ENCODE measurements at regions not wholly inside any gene's neighbourhood (a gene's known extent, or its start where the extent isn't known, plus 50 kb on each side); places are given as distances from the start of the nearest gene placed in this dataset.

- no peak for DNase-seq
- Histone ChIP-seq H3K27ac (ENCODE audit: low read depth in 2 of 2, low read length in 1 of 2) (no peak overlapping the region), H3K4me2 (no peak overlapping the region), H3K9ac (no peak overlapping the region), H3K27me3 (ENCODE audit: insufficient read depth) (no peaks in the 10 kb centered on the region), H3F3A (replicated peaks; ENCODE audit: insufficient read depth) (no peaks in the 10 kb centered on the region), H3K36me3 (replicated peaks in 1 of 2; ENCODE audit: control insufficient read depth in 1 of 2, insufficient read depth in 2 of 2, low read length in 1 of 2) (no peaks in the 10 kb centered on the region), H3K4me3 (ENCODE audit: low read depth in 2 of 2, low read length in 1 of 2) (peak overlapping the region in 1 of 2 experiments; percentile 23; a peak in 1 of 4 replicates), H4K20me1 (ENCODE audit: insufficient read depth) (no peaks in the 10 kb centered on the region), H3K79me2 (ENCODE audit: insufficient read depth) (no peaks in the 10 kb centered on the region), H3K4me1 (ENCODE audit: control insufficient read depth in 1 of 2, insufficient read depth in 2 of 2, low read depth in 1 of 2, low read length in 1 of 2) (peaks cover 0 to 8% of the 10 kb centered on the region in 2 experiments; a peak in 2 of 4 replicates), H3K9me3 (no peaks in the 10 kb centered on the region), H3K9me2 (no peaks in the 10 kb centered on the region), H2AFZ (ENCODE audit: low read depth) (no peak overlapping the region)
- ChIA-PET CTCF (interaction anchor here (1.2 to 1.7 kb wide), 2 partner anchors 10 to 23 kb away, joined by 3 to 11 read pairs; no protein-coding TSS in a partner anchor), POLR2A (no interaction called here)
- 61% methylated on average over 17 of the region's 17 CpGs for WGBS (ENCODE audit: low lambda C conversion rate)
- no peak for TF ChIP-seq EZH2phosphoT487 (IDR thresholded peaks at IDR 0.05; ENCODE audit: borderline replicate concordance, low read depth)
- TF ChIP-seq FOXJ3 (CRISPR knock-in tag; IDR thresholded peaks at IDR 0.05) = no peak
- TF ChIP-seq NFIC (IDR thresholded peaks at IDR 0.05; ENCODE audit: borderline replicate concordance) = no peak
- no peak for TF ChIP-seq SMC3 (IDR thresholded peaks at IDR 0.05; ENCODE audit: low read depth, low read length)
- no peak for TF ChIP-seq RCOR1 (IDR thresholded peaks at IDR 0.05; ENCODE audit: low read length)
- TF ChIP-seq PBX3 (IDR thresholded peaks at IDR 0.05) = no peak
- TF ChIP-seq, protein P1, sequence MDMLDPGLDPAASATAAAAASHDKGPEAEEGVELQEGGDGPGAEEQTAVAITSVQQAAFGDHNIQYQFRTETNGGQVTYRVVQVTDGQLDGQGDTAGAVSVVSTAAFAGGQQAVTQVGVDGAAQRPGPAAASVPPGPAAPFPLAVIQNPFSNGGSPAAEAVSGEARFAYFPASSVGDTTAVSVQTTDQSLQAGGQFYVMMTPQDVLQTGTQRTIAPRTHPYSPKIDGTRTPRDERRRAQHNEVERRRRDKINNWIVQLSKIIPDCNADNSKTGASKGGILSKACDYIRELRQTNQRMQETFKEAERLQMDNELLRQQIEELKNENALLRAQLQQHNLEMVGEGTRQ (IDR thresholded peaks at IDR 0.05; ENCODE audit: borderline replicate concordance, low read depth, low read length) = no peak
- no peak for TF ChIP-seq POLR2AphosphoS5 (IDR thresholded peaks at IDR 0.05; ENCODE audit: low read depth, low read length)
- TF ChIP-seq, protein P2, sequence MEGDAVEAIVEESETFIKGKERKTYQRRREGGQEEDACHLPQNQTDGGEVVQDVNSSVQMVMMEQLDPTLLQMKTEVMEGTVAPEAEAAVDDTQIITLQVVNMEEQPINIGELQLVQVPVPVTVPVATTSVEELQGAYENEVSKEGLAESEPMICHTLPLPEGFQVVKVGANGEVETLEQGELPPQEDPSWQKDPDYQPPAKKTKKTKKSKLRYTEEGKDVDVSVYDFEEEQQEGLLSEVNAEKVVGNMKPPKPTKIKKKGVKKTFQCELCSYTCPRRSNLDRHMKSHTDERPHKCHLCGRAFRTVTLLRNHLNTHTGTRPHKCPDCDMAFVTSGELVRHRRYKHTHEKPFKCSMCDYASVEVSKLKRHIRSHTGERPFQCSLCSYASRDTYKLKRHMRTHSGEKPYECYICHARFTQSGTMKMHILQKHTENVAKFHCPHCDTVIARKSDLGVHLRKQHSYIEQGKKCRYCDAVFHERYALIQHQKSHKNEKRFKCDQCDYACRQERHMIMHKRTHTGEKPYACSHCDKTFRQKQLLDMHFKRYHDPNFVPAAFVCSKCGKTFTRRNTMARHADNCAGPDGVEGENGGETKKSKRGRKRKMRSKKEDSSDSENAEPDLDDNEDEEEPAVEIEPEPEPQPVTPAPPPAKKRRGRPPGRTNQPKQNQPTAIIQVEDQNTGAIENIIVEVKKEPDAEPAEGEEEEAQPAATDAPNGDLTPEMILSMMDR (IDR thresholded peaks at IDR 0.05) = no peak
- no peak for TF ChIP-seq USF1 (IDR thresholded peaks at IDR 0.05; ENCODE audit: borderline replicate concordance, low read depth)
Observed at GRCh38 chr2:65662654-65663432, 230.4 kb upstream of the SPRED2 start.
